Adrenal gland (tissue), 5 donors: ENCODE measurements at regions not wholly inside any gene's neighbourhood (a gene's known extent, or its start where the extent isn't known, plus 50 kb on each side); places are given as distances from the start of the nearest gene placed in this dataset.

Experiments used
- POLR2A ChIP-seq, 2 donors: fragments of 450-650 bp; IDR thresholded peaks; one replicate each; pipeline ENCODE4 v1.6.1; 2017; ENCODE audit warnings: antibody characterized with exemption in 2 of 2, mild to moderate bottlenecking in 2 of 2, moderate library complexity in 1 of 2
- TF ChIP-seq, protein P1 (sequence below), 6 experiments: fragments of 450-650 bp in 4 of 6; fragments of 200-600 bp in 2 of 6; sonication (generic) in 1 of 6; IDR thresholded peaks; 1 replicate in 5 of 6; 2 replicates in 1 of 6; pipeline versions ENCODE4 v1.5.1 to v1.8.0; 2016 to 2021; ENCODE audit warnings: antibody characterized with exemption in 6 of 6, mild to moderate bottlenecking in 2 of 6, moderate library complexity in 1 of 6
- donor health status: DM: no; HTN: no; CAD: no.

DNA sequence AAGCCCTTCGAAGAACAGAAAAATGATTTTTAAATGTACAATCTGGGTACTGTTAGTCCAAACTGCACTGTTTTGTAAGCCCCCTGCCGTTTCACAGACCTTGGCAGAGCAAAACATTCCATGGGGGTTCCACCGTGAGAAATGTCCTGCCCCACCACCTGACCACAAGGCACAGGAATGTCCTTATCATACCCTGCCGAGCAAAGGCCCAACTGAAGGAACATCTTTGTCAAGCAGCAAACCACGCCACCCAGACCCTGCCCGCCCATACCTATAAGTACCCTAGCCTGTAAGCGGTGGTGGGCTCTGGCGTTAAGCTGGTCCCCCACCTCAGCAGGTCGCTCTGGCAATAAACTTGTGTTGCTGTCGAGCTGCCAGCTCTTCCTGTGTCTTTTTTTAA, 181.6 kb upstream of the PZP start:
- TF ChIP-seq, protein P1, sequence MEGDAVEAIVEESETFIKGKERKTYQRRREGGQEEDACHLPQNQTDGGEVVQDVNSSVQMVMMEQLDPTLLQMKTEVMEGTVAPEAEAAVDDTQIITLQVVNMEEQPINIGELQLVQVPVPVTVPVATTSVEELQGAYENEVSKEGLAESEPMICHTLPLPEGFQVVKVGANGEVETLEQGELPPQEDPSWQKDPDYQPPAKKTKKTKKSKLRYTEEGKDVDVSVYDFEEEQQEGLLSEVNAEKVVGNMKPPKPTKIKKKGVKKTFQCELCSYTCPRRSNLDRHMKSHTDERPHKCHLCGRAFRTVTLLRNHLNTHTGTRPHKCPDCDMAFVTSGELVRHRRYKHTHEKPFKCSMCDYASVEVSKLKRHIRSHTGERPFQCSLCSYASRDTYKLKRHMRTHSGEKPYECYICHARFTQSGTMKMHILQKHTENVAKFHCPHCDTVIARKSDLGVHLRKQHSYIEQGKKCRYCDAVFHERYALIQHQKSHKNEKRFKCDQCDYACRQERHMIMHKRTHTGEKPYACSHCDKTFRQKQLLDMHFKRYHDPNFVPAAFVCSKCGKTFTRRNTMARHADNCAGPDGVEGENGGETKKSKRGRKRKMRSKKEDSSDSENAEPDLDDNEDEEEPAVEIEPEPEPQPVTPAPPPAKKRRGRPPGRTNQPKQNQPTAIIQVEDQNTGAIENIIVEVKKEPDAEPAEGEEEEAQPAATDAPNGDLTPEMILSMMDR (IDR thresholded peaks at IDR 0.05): no peak
- TF ChIP-seq POLR2A (IDR thresholded peaks at IDR 0.05): no peak
